ENCODE measurements at regions not wholly inside any gene's neighbourhood (a gene's known extent, or its start where the extent isn't known, plus 50 kb on each side); places are given as distances from the start of the nearest gene placed in this dataset.

DNA sequence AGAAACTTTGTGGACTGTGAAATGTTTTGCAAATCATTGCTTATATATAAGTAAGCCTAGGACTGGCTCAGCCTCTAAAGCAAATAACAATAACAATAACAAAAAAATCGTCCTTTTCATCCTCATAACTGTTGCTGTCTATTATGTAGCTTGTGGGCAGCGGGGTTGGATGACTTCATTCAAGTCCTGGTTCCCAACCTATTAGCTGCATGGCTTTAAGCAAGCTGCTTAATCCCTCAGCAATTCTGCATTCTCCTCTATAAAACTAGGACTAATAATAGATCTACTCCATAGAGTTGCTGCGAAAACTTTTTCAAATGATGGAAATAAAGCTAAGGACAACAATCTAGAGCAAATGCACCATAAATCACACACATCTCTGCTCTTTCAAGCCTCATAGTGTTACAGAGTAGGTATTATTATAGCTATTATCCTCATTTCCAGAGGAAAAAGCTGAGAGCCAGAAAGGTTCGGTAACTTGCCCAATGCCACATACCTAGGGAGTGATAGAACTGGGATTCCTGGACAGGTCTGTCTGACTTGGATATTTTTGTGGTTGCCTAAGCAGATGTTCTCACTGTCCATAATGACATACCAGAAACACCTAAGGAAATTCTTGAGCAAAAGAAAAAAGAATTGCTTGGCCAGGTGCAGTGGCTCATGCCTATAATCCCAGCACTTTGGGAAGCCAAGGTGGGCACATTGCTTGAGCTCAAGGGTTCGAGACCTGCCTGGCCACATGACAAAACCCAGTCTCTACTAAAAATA lies 98.8 kb upstream of the ADRA1B start:
- no peak for TF ChIP-seq POLR2A (IDR thresholded peaks at IDR 0.05)
- TF ChIP-seq, protein P1, sequence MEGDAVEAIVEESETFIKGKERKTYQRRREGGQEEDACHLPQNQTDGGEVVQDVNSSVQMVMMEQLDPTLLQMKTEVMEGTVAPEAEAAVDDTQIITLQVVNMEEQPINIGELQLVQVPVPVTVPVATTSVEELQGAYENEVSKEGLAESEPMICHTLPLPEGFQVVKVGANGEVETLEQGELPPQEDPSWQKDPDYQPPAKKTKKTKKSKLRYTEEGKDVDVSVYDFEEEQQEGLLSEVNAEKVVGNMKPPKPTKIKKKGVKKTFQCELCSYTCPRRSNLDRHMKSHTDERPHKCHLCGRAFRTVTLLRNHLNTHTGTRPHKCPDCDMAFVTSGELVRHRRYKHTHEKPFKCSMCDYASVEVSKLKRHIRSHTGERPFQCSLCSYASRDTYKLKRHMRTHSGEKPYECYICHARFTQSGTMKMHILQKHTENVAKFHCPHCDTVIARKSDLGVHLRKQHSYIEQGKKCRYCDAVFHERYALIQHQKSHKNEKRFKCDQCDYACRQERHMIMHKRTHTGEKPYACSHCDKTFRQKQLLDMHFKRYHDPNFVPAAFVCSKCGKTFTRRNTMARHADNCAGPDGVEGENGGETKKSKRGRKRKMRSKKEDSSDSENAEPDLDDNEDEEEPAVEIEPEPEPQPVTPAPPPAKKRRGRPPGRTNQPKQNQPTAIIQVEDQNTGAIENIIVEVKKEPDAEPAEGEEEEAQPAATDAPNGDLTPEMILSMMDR (IDR thresholded peaks at IDR 0.05), result no peak
